ENCODE measurements at regions not wholly inside any gene's neighbourhood (a gene's known extent, or its start where the extent isn't known, plus 50 kb on each side); places are given as distances from the start of the nearest gene placed in this dataset.

DNA sequence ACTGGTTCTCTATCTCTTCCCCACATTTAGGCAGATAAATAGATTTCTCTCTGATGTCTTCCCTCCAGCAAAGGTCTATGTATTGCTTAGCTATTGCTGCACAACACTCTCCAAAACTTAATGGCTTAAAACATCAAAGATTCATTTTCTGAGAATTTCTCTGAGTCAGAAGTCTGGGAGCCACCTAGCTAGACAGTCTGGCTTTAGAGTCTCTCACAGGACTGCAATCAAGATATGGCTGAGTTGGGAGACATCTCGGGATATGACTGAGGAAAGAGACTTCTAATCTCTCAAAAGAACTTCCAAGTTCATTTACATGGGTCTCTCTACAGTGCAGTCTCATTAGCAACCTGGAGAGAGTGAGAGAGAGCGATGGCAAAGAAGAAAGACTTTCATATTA lies 553.6 kb upstream of the GHITM start:
- H3K9ac ChIP-seq (ENCODE audit: low read depth, low read length, poor library complexity, severe bottlenecking): no peak overlapping the region
- no peaks in the 10 kb centered on the region for H3K9me2 ChIP-seq (replicated peaks; ENCODE audit: low read depth, low read length)
- H3K4me2 ChIP-seq (ENCODE audit: low read depth, low read length, poor library complexity, severe bottlenecking): no peak overlapping the region
- no peaks in the 10 kb centered on the region for H3K27me3 ChIP-seq (ENCODE audit: insufficient read depth, low read length, poor library complexity, severe bottlenecking)
- H3K4me3 ChIP-seq (ENCODE audit: low read length, poor library complexity, severe bottlenecking): no peak overlapping the region
- H2AFZ ChIP-seq (ENCODE audit: low read length): no peak overlapping the region
- no peaks in the 10 kb centered on the region for H3K9me3 ChIP-seq (ENCODE audit: insufficient read depth, low read depth, low read length)
- no peaks in the 10 kb centered on the region for H3F3A ChIP-seq (ENCODE audit: low read depth)
- TF ChIP-seq, protein P1, sequence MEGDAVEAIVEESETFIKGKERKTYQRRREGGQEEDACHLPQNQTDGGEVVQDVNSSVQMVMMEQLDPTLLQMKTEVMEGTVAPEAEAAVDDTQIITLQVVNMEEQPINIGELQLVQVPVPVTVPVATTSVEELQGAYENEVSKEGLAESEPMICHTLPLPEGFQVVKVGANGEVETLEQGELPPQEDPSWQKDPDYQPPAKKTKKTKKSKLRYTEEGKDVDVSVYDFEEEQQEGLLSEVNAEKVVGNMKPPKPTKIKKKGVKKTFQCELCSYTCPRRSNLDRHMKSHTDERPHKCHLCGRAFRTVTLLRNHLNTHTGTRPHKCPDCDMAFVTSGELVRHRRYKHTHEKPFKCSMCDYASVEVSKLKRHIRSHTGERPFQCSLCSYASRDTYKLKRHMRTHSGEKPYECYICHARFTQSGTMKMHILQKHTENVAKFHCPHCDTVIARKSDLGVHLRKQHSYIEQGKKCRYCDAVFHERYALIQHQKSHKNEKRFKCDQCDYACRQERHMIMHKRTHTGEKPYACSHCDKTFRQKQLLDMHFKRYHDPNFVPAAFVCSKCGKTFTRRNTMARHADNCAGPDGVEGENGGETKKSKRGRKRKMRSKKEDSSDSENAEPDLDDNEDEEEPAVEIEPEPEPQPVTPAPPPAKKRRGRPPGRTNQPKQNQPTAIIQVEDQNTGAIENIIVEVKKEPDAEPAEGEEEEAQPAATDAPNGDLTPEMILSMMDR (conservative IDR thresholded peaks at IDR 0.05; ENCODE audit: low read length): no peak
- no peak for TF ChIP-seq EZH2phosphoT487 (IDR thresholded peaks at IDR 0.05; ENCODE audit: borderline replicate concordance)
- no peaks in the 10 kb centered on the region for H3K79me2 ChIP-seq (ENCODE audit: insufficient read depth, low read length)
- H3K4me1 ChIP-seq (ENCODE audit: insufficient read depth, low read length, poor library complexity, severe bottlenecking): no peaks in the 10 kb centered on the region
- H4K20me1 ChIP-seq (ENCODE audit: insufficient read depth, low read length, poor library complexity, severe bottlenecking): no peaks in the 10 kb centered on the region
- no peaks in the 10 kb centered on the region for H3K36me3 ChIP-seq (ENCODE audit: insufficient read depth, low read length)

DNA sequence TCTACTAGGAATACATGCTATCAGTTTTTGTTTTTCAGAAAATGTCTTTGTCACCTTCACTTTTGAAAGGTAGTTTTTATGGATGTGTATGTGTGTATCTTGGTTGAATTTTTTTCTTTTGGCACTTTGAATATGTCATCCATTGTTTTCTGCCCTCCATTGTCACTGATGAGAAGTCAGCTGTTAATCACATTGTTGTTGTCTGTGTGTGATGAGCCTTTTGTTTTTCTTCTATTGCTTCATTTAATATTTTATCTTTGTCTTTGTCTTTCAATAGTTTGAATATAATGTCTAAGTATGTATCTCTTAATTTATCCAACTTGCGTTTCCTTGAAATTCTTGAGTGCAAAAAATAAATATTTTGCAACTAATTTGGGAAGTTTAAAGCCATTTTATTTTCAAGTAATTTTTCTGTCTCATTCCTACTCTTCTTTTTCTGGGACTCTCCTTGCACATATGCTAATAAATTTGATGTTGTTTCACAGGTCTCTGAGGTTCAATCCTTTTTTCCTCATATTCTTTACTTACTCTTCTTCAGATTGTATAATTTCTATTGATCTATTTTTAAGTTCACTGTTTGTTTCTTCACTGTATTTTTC lies 546.9 kb upstream of the GHITM start:
- Histone ChIP-seq H3K4me3 (ENCODE audit: low read length, poor library complexity, severe bottlenecking) (no peak overlapping the region), H3K27me3 (ENCODE audit: insufficient read depth, low read length, poor library complexity, severe bottlenecking) (no peaks in the 10 kb centered on the region), H3F3A (ENCODE audit: low read depth) (no peaks in the 10 kb centered on the region), H3K4me1 (ENCODE audit: insufficient read depth, low read length, poor library complexity, severe bottlenecking) (no peaks in the 10 kb centered on the region), H3K9ac (ENCODE audit: low read depth, low read length, poor library complexity, severe bottlenecking) (no peak overlapping the region), H2AFZ (ENCODE audit: low read length) (no peak overlapping the region), H3K4me2 (ENCODE audit: low read depth, low read length, poor library complexity, severe bottlenecking) (no peak overlapping the region), H3K9me3 (ENCODE audit: insufficient read depth, low read depth, low read length) (no peaks in the 10 kb centered on the region), H3K36me3 (ENCODE audit: insufficient read depth, low read length) (no peaks in the 10 kb centered on the region), H3K79me2 (ENCODE audit: insufficient read depth, low read length) (no peaks in the 10 kb centered on the region), H3K9me2 (replicated peaks; ENCODE audit: low read depth, low read length) (no peaks in the 10 kb centered on the region), H4K20me1 (ENCODE audit: insufficient read depth, low read length, poor library complexity, severe bottlenecking) (no peaks in the 10 kb centered on the region)
- no peak for TF ChIP-seq EZH2phosphoT487 (IDR thresholded peaks at IDR 0.05; ENCODE audit: borderline replicate concordance)
- TF ChIP-seq, protein P1 (conservative IDR thresholded peaks at IDR 0.05; ENCODE audit: low read length): no peak

DNA sequence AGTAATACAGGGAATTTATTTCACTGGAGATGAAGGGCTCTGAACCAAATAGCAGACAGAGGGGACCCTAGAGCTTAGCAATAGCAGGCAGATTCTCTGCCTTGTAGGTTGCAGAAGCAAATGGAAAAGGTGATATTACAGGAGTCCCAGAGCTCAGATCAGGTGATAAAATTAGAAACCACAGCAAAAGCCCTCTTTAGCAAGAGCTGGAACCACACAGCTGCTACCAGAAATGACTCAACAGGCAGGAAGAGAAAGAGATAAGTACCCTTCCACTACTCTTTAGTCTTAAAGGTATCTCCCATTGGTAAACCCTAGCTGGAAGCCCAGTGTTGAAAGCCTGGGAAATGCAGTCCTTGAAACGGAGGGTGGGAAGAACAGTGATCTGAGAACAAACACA lies 535.6 kb upstream of the GHITM start:
- Histone ChIP-seq H3K27me3 (ENCODE audit: insufficient read depth, low read length, poor library complexity, severe bottlenecking) (no peaks in the 10 kb centered on the region), H2AFZ (ENCODE audit: low read length) (no peak overlapping the region), H3K79me2 (ENCODE audit: insufficient read depth, low read length) (no peaks in the 10 kb centered on the region), H3K4me3 (ENCODE audit: low read length, poor library complexity, severe bottlenecking) (no peak overlapping the region), H3K4me2 (ENCODE audit: low read depth, low read length, poor library complexity, severe bottlenecking) (no peak overlapping the region), H3K4me1 (ENCODE audit: insufficient read depth, low read length, poor library complexity, severe bottlenecking) (no peaks in the 10 kb centered on the region), H3K9me3 (ENCODE audit: insufficient read depth, low read depth, low read length) (no peaks in the 10 kb centered on the region), H4K20me1 (ENCODE audit: insufficient read depth, low read length, poor library complexity, severe bottlenecking) (no peaks in the 10 kb centered on the region), H3K9ac (ENCODE audit: low read depth, low read length, poor library complexity, severe bottlenecking) (no peak overlapping the region), H3K36me3 (ENCODE audit: insufficient read depth, low read length) (no peaks in the 10 kb centered on the region), H3K9me2 (replicated peaks; ENCODE audit: low read depth, low read length) (no peaks in the 10 kb centered on the region), H3F3A (ENCODE audit: low read depth) (no peaks in the 10 kb centered on the region)
- TF ChIP-seq EZH2phosphoT487 (IDR thresholded peaks at IDR 0.05; ENCODE audit: borderline replicate concordance): no peak

Data from Loucy (cell line).